CD4-positive, CD25-positive, alpha-beta regulatory T cell (primary cell): ENCODE measurements at regions not wholly inside any gene's neighbourhood (a gene's known extent, or its start where the extent isn't known, plus 50 kb on each side); places are given as distances from the start of the nearest gene placed in this dataset.
A peak's percentile ranks its signal among the peaks of the same experiment; 100 is the strongest.
"Not testable (repeated sequence)": the region's sequence is repeated elsewhere in the genome, so short reads cannot be mapped to it uniquely, and the experiment has no call there.

Source experiments
- ATAC-seq, 2 donors: fragments of 150-1000 bp; cut with Tn5 transposase; one replicate each; pipeline ENCODE4 v1.10.0; 2021; ENCODE audit warnings: low read depth in 2 of 2, moderate number of reproducible peaks in 2 of 2, moderate library complexity in 1 of 2
- DNase-seq, 3 donors: peaks; one replicate each; pipeline versions ENCODE4 v3.0.0 to v3.0.0-alpha.2; 2012 to 2022; ENCODE audit warnings: mixed read lengths in 1 of 3
- H3K27ac ChIP-seq: one replicate; pipeline ENCODE4 v1.7.0; 2013; ENCODE audit warnings: mild to moderate bottlenecking, low read length; ENCODE audit not compliant: insufficient read depth, poor library complexity, severe bottlenecking
- H3K27me3 ChIP-seq: one replicate; pipeline ENCODE4 v1.7.0; 2013; ENCODE audit warnings: low read length; ENCODE audit not compliant: control insufficient read depth, insufficient read depth
- H3K36me3 ChIP-seq: one replicate; pipeline ENCODE4 v1.7.0; 2013; ENCODE audit warnings: mild to moderate bottlenecking, low read length, moderate library complexity; ENCODE audit not compliant: control insufficient read depth, insufficient read depth
- H3K4me1 ChIP-seq: 2 replicates; pipeline ENCODE4 v1.7.0; 2013; ENCODE audit warnings: mild to moderate bottlenecking, low read length; ENCODE audit not compliant: insufficient read depth, control insufficient read depth, poor library complexity, severe bottlenecking
- H3K4me3 ChIP-seq: one replicate; pipeline ENCODE4 v1.7.0; 2013; ENCODE audit warnings: low read depth, mild to moderate bottlenecking, low read length, moderate library complexity
- H3K9me3 ChIP-seq, 2 experiments: 1 replicate in 1 of 2; 2 replicates in 1 of 2; pipeline ENCODE4 v1.7.0; 2013; ENCODE audit warnings: low read length in 2 of 2, mild to moderate bottlenecking in 1 of 2, moderate library complexity in 1 of 2; ENCODE audit not compliant: control insufficient read depth in 2 of 2
- H3K27ac Mint-ChIP-seq, 3 donors: one replicate each; pipeline ENCODE4 v1.8.0; 2020 to 2022; ENCODE audit warnings: mild to moderate bottlenecking in 3 of 3, mixed read lengths in 3 of 3, moderate library complexity in 2 of 3
- H3K27me3 Mint-ChIP-seq: one replicate; pipeline ENCODE4 v1.8.0; 2022; ENCODE audit warnings: mild to moderate bottlenecking, mixed read lengths
- H3K36me3 Mint-ChIP-seq: one replicate; pipeline ENCODE4 v1.8.0; 2020; ENCODE audit warnings: mixed read lengths
- H3K4me1 Mint-ChIP-seq, 4 donors: one replicate each; pipeline ENCODE4 v1.8.0; 2020 to 2022; ENCODE audit warnings: mixed read lengths in 4 of 4, mild to moderate bottlenecking in 1 of 4
- H3K4me3 Mint-ChIP-seq, 4 donors: one replicate each; pipeline ENCODE4 v1.8.0; 2020 to 2022; ENCODE audit warnings: mild to moderate bottlenecking in 4 of 4, mixed read lengths in 4 of 4, moderate library complexity in 3 of 4
- H3K9me3 Mint-ChIP-seq, 7 donors: one replicate each; pipeline ENCODE4 v1.8.0; 2020 to 2022; ENCODE audit warnings: mixed read lengths in 7 of 7, mild to moderate bottlenecking in 3 of 7, moderate library complexity in 2 of 7

DNA sequence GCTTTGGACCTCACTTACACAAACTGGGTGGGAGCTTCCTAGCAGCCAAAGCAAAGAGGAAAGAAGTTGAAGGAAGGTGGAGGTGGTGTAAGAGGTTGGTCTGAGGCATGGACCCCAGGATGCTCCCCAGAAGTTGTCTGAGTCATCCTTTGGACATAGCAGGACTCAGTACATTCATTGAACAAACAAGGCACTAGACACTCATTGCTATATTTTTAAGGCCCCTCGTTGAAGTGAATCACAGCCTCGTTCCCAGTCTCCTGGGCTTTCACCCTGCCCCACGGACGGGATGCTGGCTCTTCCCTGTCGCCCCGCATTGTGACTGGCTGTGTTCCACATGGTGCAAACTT lies 95.9 kb upstream of the FGF3 start:
- no peaks in the 10 kb centered on the region for H3K36me3 Mint-ChIP-seq
- no peak overlapping the region for H3K27ac ChIP-seq
- no peak overlapping the region for H3K4me3 ChIP-seq
- no peaks in the 10 kb centered on the region for H3K4me1 ChIP-seq
- H3K4me3 Mint-ChIP-seq, result no peak overlapping the region
- no peak overlapping the region for H3K27ac Mint-ChIP-seq
- DNase-seq (no peak), ATAC-seq (no peak)
- no peaks in the 10 kb centered on the region for H3K9me3 ChIP-seq
- H3K36me3 ChIP-seq, result no peaks in the 10 kb centered on the region
- peaks cover 6% of the 10 kb centered on the region for H3K27me3 Mint-ChIP-seq
- H3K27me3 ChIP-seq, result no peaks in the 10 kb centered on the region
- H3K4me1 Mint-ChIP-seq, result peaks cover 0 to 2% (median 0%) of the 10 kb centered on the region in 4 donors
- no peaks in the 10 kb centered on the region for H3K9me3 Mint-ChIP-seq

- Histone ChIP-seq H3K4me1 (no peaks in the 10 kb centered on the region), H3K27ac (no peak overlapping the region), H3K36me3 (no peaks in the 10 kb centered on the region), H3K9me3 (no peaks in the 10 kb centered on the region), H3K27me3 (no peaks in the 10 kb centered on the region), H3K4me3 (no peak overlapping the region)
- no peak for ATAC-seq
- Mint-ChIP-seq H3K27ac (no peak overlapping the region), H3K27me3 (peaks cover 6% of the 10 kb centered on the region), H3K36me3 (no peaks in the 10 kb centered on the region), H3K4me1 (peaks cover 0 to 2% (median 0%) of the 10 kb centered on the region in 4 donors), H3K9me3 (no peaks in the 10 kb centered on the region), H3K4me3 (no peak overlapping the region)
- peak in 1 of 3 donors; percentile 39 for DNase-seq
These were observed 96.5 kb upstream of the FGF3 start for GRCh38 chr11:69915501-69916250.

DNA sequence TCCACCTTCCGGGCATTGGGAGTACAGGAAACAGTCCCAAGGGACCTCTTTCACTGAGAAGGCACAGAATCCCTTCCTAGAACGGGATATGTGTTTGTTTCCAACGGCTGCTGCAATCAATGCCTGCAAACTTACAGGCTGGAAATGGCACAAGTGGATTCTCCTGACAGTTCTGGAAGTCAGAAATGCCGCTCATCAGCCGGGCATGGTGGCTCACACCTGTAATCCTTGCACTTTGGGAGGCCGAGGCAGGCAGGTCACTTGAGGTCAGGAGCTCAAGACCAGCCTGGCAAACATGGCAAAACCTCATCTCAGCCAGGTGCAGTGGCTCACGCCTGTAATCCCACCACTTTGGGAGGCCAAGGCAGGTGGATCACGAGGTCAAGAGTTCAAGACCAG lies 97.0 kb upstream of the FGF3 start:
- not testable (repeated sequence) for H3K36me3 ChIP-seq, H3K27me3 Mint-ChIP-seq, H3K27me3 ChIP-seq, H3K27ac ChIP-seq, DNase-seq, H3K9me3 Mint-ChIP-seq, ATAC-seq, H3K27ac Mint-ChIP-seq, H3K4me3 ChIP-seq, H3K4me1 ChIP-seq, H3K4me1 Mint-ChIP-seq, H3K9me3 ChIP-seq, H3K36me3 Mint-ChIP-seq
- peak overlapping the region in 1 of 4 donors; percentile 7 for H3K4me3 Mint-ChIP-seq

DNA sequence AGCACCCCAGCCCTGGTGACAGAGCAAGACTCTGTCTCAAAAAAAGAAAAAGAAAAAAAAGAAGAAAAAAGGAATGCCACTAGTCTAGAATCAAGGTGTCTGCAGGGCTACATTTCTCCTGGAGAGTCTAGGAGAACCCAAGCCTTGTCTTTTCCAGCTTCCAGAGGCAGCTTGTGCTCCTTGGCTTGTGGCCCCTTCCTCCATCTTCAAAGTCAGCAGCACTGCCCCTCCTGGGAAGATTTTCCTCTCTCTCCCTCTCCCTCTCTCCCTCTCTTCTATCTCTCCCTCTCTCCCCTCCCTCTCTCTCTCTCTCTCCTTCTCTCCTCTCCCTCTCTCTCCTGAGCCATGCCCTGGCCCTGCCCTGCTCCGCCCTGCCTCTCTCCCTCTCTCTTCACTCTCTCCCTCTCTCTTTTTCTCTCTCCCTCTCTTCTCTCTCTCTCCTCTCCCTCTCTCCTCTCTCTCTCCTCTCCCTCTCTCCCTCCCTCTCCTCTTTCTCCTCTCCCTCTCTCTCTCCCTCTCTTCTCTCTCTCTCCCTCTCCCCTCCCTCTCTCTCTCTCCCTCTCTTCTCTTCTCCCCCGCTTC lies 97.7 kb upstream of the FGF3 start:
- Histone ChIP-seq H3K36me3 (no peaks in the 10 kb centered on the region), H3K9me3 (no peaks in the 10 kb centered on the region), H3K27ac (no peak overlapping the region), H3K4me3 (no peak overlapping the region), H3K27me3 (no peaks in the 10 kb centered on the region), H3K4me1 (no peaks in the 10 kb centered on the region)
- no peaks in the 10 kb centered on the region for H3K9me3 Mint-ChIP-seq
- H3K4me1 Mint-ChIP-seq, result peaks cover 0 to 2% (median 0%) of the 10 kb centered on the region in 4 donors
- ATAC-seq, result no peak
- no peaks in the 10 kb centered on the region for H3K36me3 Mint-ChIP-seq
- no peak for DNase-seq
- no peak overlapping the region for H3K4me3 Mint-ChIP-seq
- peaks cover 12% of the 10 kb centered on the region for H3K27me3 Mint-ChIP-seq
- no peak overlapping the region for H3K27ac Mint-ChIP-seq

GRCh38 chr11:69917529-69917928 lies 98.3 kb upstream of the FGF3 start:
- no peaks in the 10 kb centered on the region for H3K27me3 ChIP-seq
- no peak overlapping the region for H3K4me3 ChIP-seq
- no peaks in the 10 kb centered on the region for H3K9me3 ChIP-seq
- no peak overlapping the region for H3K4me3 Mint-ChIP-seq
- no peaks in the 10 kb centered on the region for H3K9me3 Mint-ChIP-seq
- H3K36me3 ChIP-seq, result no peaks in the 10 kb centered on the region
- H3K4me1 ChIP-seq, result no peaks in the 10 kb centered on the region
- no peak for DNase-seq
- no peak overlapping the region for H3K27ac ChIP-seq
- H3K36me3 Mint-ChIP-seq, result no peaks in the 10 kb centered on the region
- H3K4me1 Mint-ChIP-seq, result peaks cover 0 to 2% (median 0%) of the 10 kb centered on the region in 4 donors
- H3K27ac Mint-ChIP-seq, result no peak overlapping the region
- no peak for ATAC-seq
- H3K27me3 Mint-ChIP-seq, result peaks cover 14% of the 10 kb centered on the region

GRCh38 chr11:69918231-69918937 lies 99.2 kb upstream of the FGF3 start:
- no peak overlapping the region for H3K27ac Mint-ChIP-seq
- H3K4me3 ChIP-seq, result no peak overlapping the region
- H3K27me3 Mint-ChIP-seq, result peaks cover 23% of the 10 kb centered on the region
- H3K27me3 ChIP-seq, result no peaks in the 10 kb centered on the region
- H3K36me3 Mint-ChIP-seq, result no peaks in the 10 kb centered on the region
- H3K9me3 ChIP-seq, result no peaks in the 10 kb centered on the region
- ATAC-seq, result no peak
- no peaks in the 10 kb centered on the region for H3K4me1 ChIP-seq
- H3K36me3 ChIP-seq, result no peaks in the 10 kb centered on the region
- no peak for DNase-seq
- peaks cover 0 to 2% (median 0%) of the 10 kb centered on the region in 4 donors for H3K4me1 Mint-ChIP-seq
- no peak overlapping the region for H3K27ac ChIP-seq
- peaks cover 0 to 1% (median 0%) of the 10 kb centered on the region in 7 donors for H3K9me3 Mint-ChIP-seq
- no peak overlapping the region for H3K4me3 Mint-ChIP-seq

- Histone ChIP-seq H3K9me3 (no peaks in the 10 kb centered on the region), H3K4me3 (no peak overlapping the region), H3K27me3 (no peaks in the 10 kb centered on the region), H3K36me3 (no peaks in the 10 kb centered on the region), H3K27ac (no peak overlapping the region), H3K4me1 (no peaks in the 10 kb centered on the region)
- no peaks in the 10 kb centered on the region for H3K36me3 Mint-ChIP-seq
- H3K4me1 Mint-ChIP-seq, result peaks cover 0 to 2% (median 0%) of the 10 kb centered on the region in 4 donors
- peaks cover 0 to 1% (median 0%) of the 10 kb centered on the region in 7 donors for H3K9me3 Mint-ChIP-seq
- ATAC-seq (peak in 1 of 2 donors; percentile 23), DNase-seq (peak; percentile 42 to 49 (median 44))
- H3K4me3 Mint-ChIP-seq, result no peak overlapping the region
- no peak overlapping the region for H3K27ac Mint-ChIP-seq
- peaks cover 23% of the 10 kb centered on the region for H3K27me3 Mint-ChIP-seq
These were observed 99.9 kb upstream of the FGF3 start for GRCh38 chr11:69918938-69919650.
